Fibroblast of skin of right biceps (primary cell): ENCODE measurements at regions not wholly inside any gene's neighbourhood (a gene's known extent, or its start where the extent isn't known, plus 50 kb on each side); places are given as distances from the start of the nearest gene placed in this dataset.

ENCODE experiments used
- DNase-seq: peaks from one replicate; pipeline ENCODE4 v3.0.0-alpha.2; 2013

GRCh38 chr14:22412926-22413411 is 176.1 kb downstream of the DAD1 start:
- peak; percentile 50 for DNase-seq

GRCh38 chr14:22411398-22412055 is 177.5 kb downstream of the DAD1 start:
- DNase-seq, result no peak

- DNase-seq, result no peak
Observed at GRCh38 chr14:22410497-22410896, 178.5 kb downstream of the DAD1 start.

- DNase-seq, result no peak
Observed at GRCh38 chr14:22409006-22409405, 180.0 kb downstream of the DAD1 start.

- DNase-seq, result no peak
Observed at GRCh38 chr14:22408547-22408946, 180.5 kb downstream of the DAD1 start.

- DNase-seq, result no peak
Observed at GRCh38 chr14:22407033-22407432, 182.0 kb downstream of the DAD1 start.

GRCh38 chr14:22405201-22405600 is 183.8 kb downstream of the DAD1 start:
- no peak for DNase-seq

- DNase-seq, result peak; percentile 23
Observed at GRCh38 chr14:22403296-22403695, 185.7 kb downstream of the DAD1 start.

- DNase-seq, result peak; percentile 10
Observed at GRCh38 chr14:22400655-22401259, 188.3 kb downstream of the DAD1 start.

- no peak for DNase-seq
Observed at GRCh38 chr14:22399776-22400175, 189.2 kb downstream of the DAD1 start.

GRCh38 chr14:22397221-22397737 is 191.7 kb downstream of the DAD1 start:
- no peak for DNase-seq

GRCh38 chr14:22395803-22396202 is 193.2 kb downstream of the DAD1 start:
- DNase-seq, result no peak

GRCh38 chr14:22394616-22395015 is 194.4 kb downstream of the DAD1 start:
- DNase-seq, result no peak

- no peak for DNase-seq
Observed at GRCh38 chr14:22393796-22394195, 195.2 kb downstream of the DAD1 start.

- peak; percentile 72 for DNase-seq
Observed at GRCh38 chr14:22391908-22392565, 197.0 kb downstream of the DAD1 start.

GRCh38 chr14:22390824-22391461 is 198.1 kb downstream of the DAD1 start:
- DNase-seq, result no peak

GRCh38 chr14:22390195-22390594 is 198.8 kb downstream of the DAD1 start:
- DNase-seq, result no peak

- peak; percentile 81 for DNase-seq
Observed at GRCh38 chr14:22388669-22389595, 200.1 kb downstream of the DAD1 start.

GRCh38 chr14:22387776-22388241 is 201.2 kb downstream of the DAD1 start:
- DNase-seq, result peak; percentile 44

GRCh38 chr14:22386924-22387775 is 201.9 kb downstream of the DAD1 start:
- peak; percentile 76 for DNase-seq

- no peak for DNase-seq
Observed at GRCh38 chr14:22384974-22385526, 204.0 kb downstream of the DAD1 start.
